NOMO-1 treated with dmso at 0.1 percent for 144 hours (cell line): ENCODE measurements at regions not wholly inside any gene's neighbourhood (a gene's known extent, or its start where the extent isn't known, plus 50 kb on each side); places are given as distances from the start of the nearest gene placed in this dataset.
"Not testable (repeated sequence)": the region's sequence is repeated elsewhere in the genome, so short reads cannot be mapped to it uniquely, and the experiment has no call there.

Experiments used
- DNase-seq: peaks from one replicate; lab custom pipeline; 2025; ENCODE audit not compliant: unreplicated experiment; lab: John Stamatoyannopoulos, UW

- DNase-seq = no peak
Measured at GRCh38 chr11:21711341-21711740, 481.5 kb upstream of the ANO5 start.

- no peak for DNase-seq
Measured at GRCh38 chr11:21723678-21724077, 469.2 kb upstream of the ANO5 start.

GRCh38 chr11:21727102-21727501 lies 465.8 kb upstream of the ANO5 start:
- no peak for DNase-seq

- DNase-seq = no peak
Measured at GRCh38 chr11:21736404-21736803, 456.5 kb upstream of the ANO5 start.

- DNase-seq = not testable (repeated sequence)
Measured at GRCh38 chr11:21752475-21753243, 440.2 kb upstream of the ANO5 start.

GRCh38 chr11:21753244-21753767 lies 439.6 kb upstream of the ANO5 start:
- not testable (repeated sequence) for DNase-seq

GRCh38 chr11:21761000-21761399 lies 431.9 kb upstream of the ANO5 start:
- DNase-seq = no peak

GRCh38 chr11:21768388-21768787 lies 424.5 kb upstream of the ANO5 start:
- no peak for DNase-seq

- no peak for DNase-seq
Measured at GRCh38 chr11:21769188-21769587, 423.7 kb upstream of the ANO5 start.

- DNase-seq = no peak
Measured at GRCh38 chr11:21771097-21771496, 421.8 kb upstream of the ANO5 start.

GRCh38 chr11:21774212-21774611 lies 418.7 kb upstream of the ANO5 start:
- DNase-seq = no peak

GRCh38 chr11:21775911-21776310 lies 417.0 kb upstream of the ANO5 start:
- no peak for DNase-seq

- no peak for DNase-seq
Measured at GRCh38 chr11:21783954-21784353, 408.9 kb upstream of the ANO5 start.

GRCh38 chr11:21785351-21785750 lies 407.5 kb upstream of the ANO5 start:
- no peak for DNase-seq

GRCh38 chr11:21794306-21794705 lies 398.6 kb upstream of the ANO5 start:
- no peak for DNase-seq

- no peak for DNase-seq
Measured at GRCh38 chr11:21798216-21798615, 394.7 kb upstream of the ANO5 start.

GRCh38 chr11:21804523-21804922 lies 388.4 kb upstream of the ANO5 start:
- DNase-seq = not testable (repeated sequence)

GRCh38 chr11:21806508-21806907 lies 386.4 kb upstream of the ANO5 start:
- DNase-seq = no peak

GRCh38 chr11:21806947-21807346 lies 385.9 kb upstream of the ANO5 start:
- DNase-seq = no peak

GRCh38 chr11:21807350-21807749 lies 385.5 kb upstream of the ANO5 start:
- DNase-seq = no peak

- no peak for DNase-seq
Measured at GRCh38 chr11:21810650-21811049, 382.2 kb upstream of the ANO5 start.

- DNase-seq = no peak
Measured at GRCh38 chr11:21811572-21811971, 381.3 kb upstream of the ANO5 start.

- DNase-seq = no peak
Measured at GRCh38 chr11:21814169-21814568, 378.7 kb upstream of the ANO5 start.
